Neural cell (in vitro differentiated cells): ENCODE measurements at regions not wholly inside any gene's neighbourhood (a gene's known extent, or its start where the extent isn't known, plus 50 kb on each side); places are given as distances from the start of the nearest gene placed in this dataset.

Source experiments
- EP300 ChIP-seq: fragments of 450-650 bp; conservative IDR thresholded peaks from 2 replicates; pipeline ENCODE4 v1.6.1; 2014; ENCODE audit warnings: antibody characterized with exemption, mild to moderate bottlenecking, moderate library complexity; ENCODE audit not compliant: poor library complexity, severe bottlenecking
- RAD21 ChIP-seq: fragments of 450-650 bp; conservative IDR thresholded peaks from 2 replicates; pipeline ENCODE4 v1.6.1; 2014; ENCODE audit warnings: antibody characterized with exemption, mild to moderate bottlenecking, moderate library complexity

- no peak for TF ChIP-seq EP300
- TF ChIP-seq RAD21 = no peak
Measured at GRCh38 chr20:47863315-47863965, 78.2 kb upstream of the SULF2 start.
